ENCODE measurements at regions not wholly inside any gene's neighbourhood (a gene's known extent, or its start where the extent isn't known, plus 50 kb on each side); places are given as distances from the start of the nearest gene placed in this dataset.

GRCh38 chr5:12294151-12294550, 389.9 kb upstream of the CTNND2 start:
- no peak for TF ChIP-seq CTCF (IDR thresholded peaks at IDR 0.05)
- no peak for TF ChIP-seq POLR2AphosphoS5 (IDR thresholded peaks at IDR 0.05)
- TF ChIP-seq POLR2A (IDR thresholded peaks at IDR 0.05), result no peak

All from sigmoid colon (tissue), 4 donors.